SK-N-SH (cell line): ENCODE measurements at regions not wholly inside any gene's neighbourhood (a gene's known extent, or its start where the extent isn't known, plus 50 kb on each side); places are given as distances from the start of the nearest gene placed in this dataset.

ENCODE experiments used
- GABPA ChIP-seq: IDR thresholded peaks from 2 replicates; pipeline ENCODE4 v1.4.0; 2012; ENCODE audit warnings: low read depth, mild to moderate bottlenecking
- USF2 ChIP-seq: fragments of 150-350 bp; IDR thresholded peaks from 2 replicates; pipeline ENCODE4 v1.6.1; 2017; ENCODE audit warnings: antibody characterized with exemption, low read length, low read depth, borderline replicate concordance

GRCh38 chr3:148230473-148230872 is 467.2 kb upstream of the AGTR1 start:
- TF ChIP-seq USF2 (no peak), GABPA (no peak)
